GM23248 (cell line): ENCODE measurements at regions not wholly inside any gene's neighbourhood (a gene's known extent, or its start where the extent isn't known, plus 50 kb on each side); places are given as distances from the start of the nearest gene placed in this dataset.

ENCODE experiments used
- EZH2 ChIP-seq: fragments of 200-600 bp; sonication (generic); IDR thresholded peaks from 2 replicates; pipeline ENCODE4 v1.6.1; 2018; ENCODE audit warnings: antibody characterized with exemption, mild to moderate bottlenecking; ENCODE audit not compliant: insufficient read depth, poor library complexity, severe bottlenecking
- EZH2phosphoT487 ChIP-seq: fragments of 200-600 bp; sonication (generic); IDR thresholded peaks from 2 replicates; pipeline ENCODE4 v1.6.1; 2018; ENCODE audit warnings: antibody characterized with exemption, moderate library complexity, mild to moderate bottlenecking, low read depth; ENCODE audit not compliant: insufficient read depth

DNA sequence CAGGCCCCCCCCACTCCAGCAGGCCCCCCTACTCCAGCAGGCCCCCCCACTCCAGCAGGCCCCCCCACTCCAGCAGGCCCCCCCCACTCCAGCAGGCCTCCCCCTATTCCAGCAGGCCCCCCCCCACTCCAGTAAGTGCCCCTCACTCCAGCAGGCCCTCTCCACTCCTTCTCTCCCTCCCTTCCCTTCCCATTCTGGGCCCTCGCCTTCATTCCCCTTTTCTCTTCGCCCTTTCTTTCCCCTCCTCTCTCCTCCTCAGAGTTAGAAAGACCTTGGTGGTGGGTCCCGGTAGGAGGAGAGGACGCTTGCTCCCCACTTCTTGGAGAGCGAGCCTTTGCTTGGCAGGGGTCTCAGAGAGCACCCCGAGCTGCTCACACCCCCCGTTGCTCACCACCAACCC is 177.0 kb upstream of the TNRC6C start:
- TF ChIP-seq EZH2 (no peak), EZH2phosphoT487 (no peak)
